ENCODE measurements at regions not wholly inside any gene's neighbourhood (a gene's known extent, or its start where the extent isn't known, plus 50 kb on each side); places are given as distances from the start of the nearest gene placed in this dataset.

DNA sequence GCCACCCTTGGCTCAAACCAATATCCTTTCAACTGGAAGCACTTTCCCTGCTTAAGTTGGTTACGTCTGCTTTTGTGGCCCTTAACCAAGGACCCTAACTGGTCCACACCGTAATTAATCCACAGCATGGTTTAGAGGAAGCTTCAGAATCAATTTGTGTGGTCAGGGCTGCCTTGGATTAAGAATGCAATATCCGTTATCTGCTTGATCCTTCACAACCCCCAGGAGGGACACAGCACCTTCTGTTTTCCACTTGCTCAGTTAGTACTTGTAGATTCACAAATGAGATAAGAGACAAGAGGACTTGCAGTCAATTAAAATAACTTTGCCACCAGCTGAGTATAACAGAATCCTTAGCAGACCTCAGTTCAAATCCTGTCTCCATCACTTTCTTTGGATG, 56.9 kb upstream of the LRP8 start:
- Histone ChIP-seq H2AFZ (ENCODE audit: low read length) (no peak overlapping the region), H3K79me2 (ENCODE audit: control insufficient read depth, insufficient read depth, low read length) (no peaks in the 10 kb centered on the region), H4K20me1 (ENCODE audit: control insufficient read depth, extremely low read depth, insufficient read depth, low read length) (no peaks in the 10 kb centered on the region), H3K9me3 (ENCODE audit: control insufficient read depth, insufficient read depth, low read depth, low read length) (no peaks in the 10 kb centered on the region), H3K9ac (ENCODE audit: insufficient read depth, low read length) (no peak overlapping the region), H3K36me3 (ENCODE audit: control insufficient read depth, insufficient read depth, low read length) (no peaks in the 10 kb centered on the region), H3K4me3 (replicated peaks in 1 of 4; ENCODE audit: control extremely low read depth in 1 of 4, insufficient read depth in 1 of 4, low read depth in 3 of 4, low read length in 4 of 4) (no peak overlapping the region), H3K27me3 (ENCODE audit: control insufficient read depth, insufficient read depth, low read length) (peaks cover 5% of the 10 kb centered on the region), H3K27ac (ENCODE audit: insufficient read depth, low read length) (no peak overlapping the region), H3K4me1 (ENCODE audit: control insufficient read depth, extremely low read depth, insufficient read depth, low read length) (peaks cover 2% of the 10 kb centered on the region), H3K4me2 (ENCODE audit: extremely low read depth, insufficient read depth, low read length) (no peak overlapping the region)
- no peak for DNase-seq (ENCODE audit: low read depth in 2 of 2)
- TF ChIP-seq EZH2 (IDR thresholded peaks at IDR 0.05; ENCODE audit: low read length, missing control alignments) = no peak
- TF ChIP-seq, protein P1, sequence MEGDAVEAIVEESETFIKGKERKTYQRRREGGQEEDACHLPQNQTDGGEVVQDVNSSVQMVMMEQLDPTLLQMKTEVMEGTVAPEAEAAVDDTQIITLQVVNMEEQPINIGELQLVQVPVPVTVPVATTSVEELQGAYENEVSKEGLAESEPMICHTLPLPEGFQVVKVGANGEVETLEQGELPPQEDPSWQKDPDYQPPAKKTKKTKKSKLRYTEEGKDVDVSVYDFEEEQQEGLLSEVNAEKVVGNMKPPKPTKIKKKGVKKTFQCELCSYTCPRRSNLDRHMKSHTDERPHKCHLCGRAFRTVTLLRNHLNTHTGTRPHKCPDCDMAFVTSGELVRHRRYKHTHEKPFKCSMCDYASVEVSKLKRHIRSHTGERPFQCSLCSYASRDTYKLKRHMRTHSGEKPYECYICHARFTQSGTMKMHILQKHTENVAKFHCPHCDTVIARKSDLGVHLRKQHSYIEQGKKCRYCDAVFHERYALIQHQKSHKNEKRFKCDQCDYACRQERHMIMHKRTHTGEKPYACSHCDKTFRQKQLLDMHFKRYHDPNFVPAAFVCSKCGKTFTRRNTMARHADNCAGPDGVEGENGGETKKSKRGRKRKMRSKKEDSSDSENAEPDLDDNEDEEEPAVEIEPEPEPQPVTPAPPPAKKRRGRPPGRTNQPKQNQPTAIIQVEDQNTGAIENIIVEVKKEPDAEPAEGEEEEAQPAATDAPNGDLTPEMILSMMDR (conservative IDR thresholded peaks at IDR 0.05 in 1 of 2, IDR thresholded peaks at IDR 0.05 in 1 of 2; ENCODE audit: low read depth in 1 of 2, low read length in 2 of 2) = no peak

DNA sequence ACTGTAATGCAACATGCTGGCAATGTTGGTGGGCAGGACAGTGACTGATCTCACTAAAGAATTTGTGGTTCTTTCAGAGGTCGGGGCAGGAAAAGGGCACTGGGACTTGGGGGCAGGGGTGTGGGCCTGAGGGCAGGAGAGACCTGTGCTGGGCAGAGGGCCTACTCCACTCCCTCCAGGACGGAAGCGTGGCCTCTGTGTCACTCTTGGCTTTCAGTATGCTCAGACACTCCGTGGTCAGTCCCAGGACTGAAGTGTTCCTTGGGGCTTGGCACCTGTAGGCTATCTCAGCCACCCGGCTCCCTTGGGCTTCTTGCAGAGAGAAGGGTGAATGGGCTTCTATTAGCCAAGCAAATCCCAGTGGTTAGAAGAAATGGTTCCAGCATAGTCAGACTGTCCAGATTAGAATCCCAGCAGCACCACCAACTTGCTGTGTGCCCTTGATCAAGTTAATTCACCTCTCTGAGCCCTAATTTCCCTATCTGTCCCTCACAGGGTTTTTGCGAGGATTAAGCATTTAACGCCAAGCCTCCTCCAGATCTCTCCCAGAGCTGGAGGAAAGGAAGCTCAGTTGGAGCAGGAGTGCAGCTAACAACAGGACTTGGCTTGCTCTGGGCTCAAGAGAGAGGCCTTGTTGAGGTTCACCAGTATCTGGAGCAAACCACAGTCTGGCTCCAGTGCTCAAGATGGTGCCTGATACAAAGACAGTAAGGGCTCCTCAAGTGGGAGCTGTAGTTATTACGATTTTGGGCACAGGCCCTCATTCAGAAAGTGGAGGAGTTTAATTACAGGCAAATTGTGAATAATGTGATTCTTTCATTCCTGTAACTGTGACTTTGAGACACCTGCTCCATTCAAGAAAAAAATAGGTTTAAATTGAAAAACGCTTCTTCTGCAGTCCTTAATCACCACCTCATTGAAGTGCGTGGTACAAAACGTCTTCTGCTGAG, 57.7 kb upstream of the LRP8 start:
- no peak overlapping the region for H3K9ac ChIP-seq (ENCODE audit: insufficient read depth, low read length)
- H3K27ac ChIP-seq (ENCODE audit: insufficient read depth, low read length) = no peak overlapping the region
- H3K36me3 ChIP-seq (ENCODE audit: control insufficient read depth, insufficient read depth, low read length) = no peaks in the 10 kb centered on the region
- no peaks in the 10 kb centered on the region for H3K9me3 ChIP-seq (ENCODE audit: control insufficient read depth, insufficient read depth, low read depth, low read length)
- no peaks in the 10 kb centered on the region for H3K79me2 ChIP-seq (ENCODE audit: control insufficient read depth, insufficient read depth, low read length)
- peaks cover 2% of the 10 kb centered on the region for H3K4me1 ChIP-seq (ENCODE audit: control insufficient read depth, extremely low read depth, insufficient read depth, low read length)
- H3K4me3 ChIP-seq (replicated peaks in 1 of 4; ENCODE audit: control extremely low read depth in 1 of 4, insufficient read depth in 1 of 4, low read depth in 3 of 4, low read length in 4 of 4) = no peak overlapping the region
- TF ChIP-seq, protein P1 (conservative IDR thresholded peaks at IDR 0.05 in 1 of 2, IDR thresholded peaks at IDR 0.05 in 1 of 2; ENCODE audit: low read depth in 1 of 2, low read length in 2 of 2) = no peak
- TF ChIP-seq EZH2 (IDR thresholded peaks at IDR 0.05; ENCODE audit: low read length, missing control alignments) = no peak
- no peak overlapping the region for H3K4me2 ChIP-seq (ENCODE audit: extremely low read depth, insufficient read depth, low read length)
- H2AFZ ChIP-seq (ENCODE audit: low read length) = no peak overlapping the region
- DNase-seq (ENCODE audit: low read depth in 2 of 2) = no peak
- H3K27me3 ChIP-seq (ENCODE audit: control insufficient read depth, insufficient read depth, low read length) = peaks cover 5% of the 10 kb centered on the region
- no peaks in the 10 kb centered on the region for H4K20me1 ChIP-seq (ENCODE audit: control insufficient read depth, extremely low read depth, insufficient read depth, low read length)

DNA sequence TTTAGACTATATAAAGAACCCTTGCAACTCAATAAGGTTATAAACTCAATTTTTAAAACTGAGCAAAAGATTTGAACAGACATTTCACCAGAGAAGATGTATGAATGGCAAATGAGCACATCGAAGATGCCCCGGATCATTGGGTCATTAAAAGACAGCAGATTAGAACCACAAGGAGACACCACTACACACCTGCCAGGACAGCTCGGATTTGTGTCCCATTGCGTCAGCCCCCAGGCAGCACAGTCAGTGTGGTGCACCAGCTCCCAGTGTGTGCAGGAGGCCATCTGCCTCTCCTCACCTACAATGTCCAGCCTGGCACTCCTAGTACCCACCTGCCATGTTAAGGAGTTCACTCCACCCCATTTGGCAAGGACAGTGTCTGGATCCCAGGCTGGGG, 61.1 kb upstream of the LRP8 start:
- H3K9ac ChIP-seq (ENCODE audit: insufficient read depth, low read length) = no peak overlapping the region
- H3K79me2 ChIP-seq (ENCODE audit: control insufficient read depth, insufficient read depth, low read length) = no peaks in the 10 kb centered on the region
- no peak for DNase-seq (ENCODE audit: low read depth in 2 of 2)
- no peak for TF ChIP-seq EZH2 (IDR thresholded peaks at IDR 0.05; ENCODE audit: low read length, missing control alignments)
- TF ChIP-seq, protein P1 (conservative IDR thresholded peaks at IDR 0.05 in 1 of 2, IDR thresholded peaks at IDR 0.05 in 1 of 2; ENCODE audit: low read depth in 1 of 2, low read length in 2 of 2) = no peak
- H3K36me3 ChIP-seq (ENCODE audit: control insufficient read depth, insufficient read depth, low read length) = no peaks in the 10 kb centered on the region
- H3K27ac ChIP-seq (ENCODE audit: insufficient read depth, low read length) = no peak overlapping the region
- H4K20me1 ChIP-seq (ENCODE audit: control insufficient read depth, extremely low read depth, insufficient read depth, low read length) = no peaks in the 10 kb centered on the region
- peaks cover 5% of the 10 kb centered on the region for H3K27me3 ChIP-seq (ENCODE audit: control insufficient read depth, insufficient read depth, low read length)
- no peak overlapping the region for H2AFZ ChIP-seq (ENCODE audit: low read length)
- no peak overlapping the region for H3K4me2 ChIP-seq (ENCODE audit: extremely low read depth, insufficient read depth, low read length)
- H3K4me3 ChIP-seq (replicated peaks in 1 of 4; ENCODE audit: control extremely low read depth in 1 of 4, insufficient read depth in 1 of 4, low read depth in 3 of 4, low read length in 4 of 4) = no peak overlapping the region
- H3K4me1 ChIP-seq (ENCODE audit: control insufficient read depth, extremely low read depth, insufficient read depth, low read length) = no peaks in the 10 kb centered on the region
- no peaks in the 10 kb centered on the region for H3K9me3 ChIP-seq (ENCODE audit: control insufficient read depth, insufficient read depth, low read depth, low read length)

Measured in fibroblast of lung (primary cell).